ENCODE measurements at regions not wholly inside any gene's neighbourhood (a gene's known extent, or its start where the extent isn't known, plus 50 kb on each side); places are given as distances from the start of the nearest gene placed in this dataset.
"Not testable (repeated sequence)": the region's sequence is repeated elsewhere in the genome, so short reads cannot be mapped to it uniquely, and the experiment has no call there.

DNA sequence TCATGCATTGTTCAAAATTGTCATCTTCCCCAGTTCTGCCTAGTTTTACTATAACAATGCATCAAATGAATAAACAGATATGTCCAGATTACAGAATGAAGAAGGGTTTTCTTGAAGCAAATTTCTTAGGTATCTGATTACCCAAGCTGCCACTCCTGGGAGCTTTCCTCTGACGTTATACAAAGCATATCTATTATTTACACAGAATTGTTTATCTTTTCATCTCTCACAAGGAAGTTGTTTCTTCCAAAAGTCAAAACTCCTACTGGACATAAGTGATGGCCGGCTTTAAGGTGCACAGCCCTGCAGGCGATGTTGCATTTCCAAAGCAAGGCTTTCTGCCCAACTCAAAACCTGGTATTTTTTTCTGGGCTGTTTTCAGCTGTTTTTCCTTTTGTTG lies 73.4 kb upstream of the ANKH start:
- DNase-seq (ENCODE audit: extremely low read depth in 1 of 11, low read depth in 9 of 11, low spot score in 4 of 11): no peak

DNA sequence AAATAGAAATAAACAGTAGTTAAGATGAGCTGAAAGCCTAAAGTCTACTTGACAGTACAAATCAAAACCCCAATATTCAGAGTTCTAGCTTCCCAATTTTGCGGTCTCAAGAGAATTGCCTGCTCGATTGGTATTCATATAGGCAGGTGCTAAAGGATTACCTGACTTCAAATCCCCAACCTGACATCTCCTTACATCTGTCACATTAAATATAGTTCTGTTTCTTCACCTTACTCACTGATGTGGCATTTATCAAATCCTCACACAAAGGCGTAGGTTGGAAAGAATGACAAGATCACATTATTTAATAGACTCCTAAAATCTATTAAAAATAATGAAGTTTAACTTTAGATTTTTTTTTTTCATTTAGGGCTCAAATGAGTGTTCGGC lies 72.8 kb upstream of the ANKH start:
- no peak for DNase-seq (ENCODE audit: extremely low read depth in 1 of 11, low read depth in 9 of 11, low spot score in 4 of 11)

DNA sequence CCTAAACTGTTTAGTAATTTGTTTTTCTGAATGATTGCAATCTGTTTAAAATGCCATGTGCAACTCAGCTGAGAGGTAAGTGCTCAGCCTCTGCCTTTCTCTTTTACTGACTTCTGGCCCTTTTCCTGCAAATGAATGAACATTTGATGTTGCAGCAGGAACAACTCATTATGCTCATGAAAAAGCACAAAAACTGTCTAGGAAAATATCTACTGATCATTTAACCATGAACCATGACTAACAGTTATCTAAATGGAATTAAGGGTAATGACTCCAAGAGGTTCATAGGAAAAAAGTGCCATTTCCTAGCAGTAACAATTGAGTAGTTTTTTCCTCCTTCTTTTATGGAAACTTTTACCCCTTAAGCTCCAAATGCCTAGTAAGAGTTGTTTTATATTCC lies 70.6 kb upstream of the ANKH start:
- DNase-seq (ENCODE audit: extremely low read depth in 1 of 11, low read depth in 9 of 11, low spot score in 4 of 11): no peak

DNA sequence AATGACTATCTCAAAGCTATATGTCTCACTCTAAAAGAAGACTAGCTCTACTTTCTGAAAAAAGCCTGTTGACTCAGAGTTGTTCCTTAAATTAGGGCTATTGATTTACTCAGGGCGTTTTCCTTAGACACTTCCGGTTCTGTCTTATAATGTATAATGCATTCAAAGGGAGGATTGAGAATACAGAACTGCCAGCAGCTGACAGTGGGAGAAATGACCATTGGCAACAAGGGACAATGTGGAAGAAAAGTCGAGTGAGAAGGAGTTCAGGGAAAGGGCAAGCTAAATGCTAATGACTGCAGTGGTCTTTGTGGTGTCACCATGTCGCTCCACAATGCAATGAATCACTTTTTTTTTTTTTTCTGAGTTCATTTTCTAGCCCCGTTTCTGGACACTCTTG lies 65.7 kb upstream of the ANKH start:
- no peak for DNase-seq (ENCODE audit: extremely low read depth in 1 of 11, low read depth in 9 of 11, low spot score in 4 of 11)

DNA sequence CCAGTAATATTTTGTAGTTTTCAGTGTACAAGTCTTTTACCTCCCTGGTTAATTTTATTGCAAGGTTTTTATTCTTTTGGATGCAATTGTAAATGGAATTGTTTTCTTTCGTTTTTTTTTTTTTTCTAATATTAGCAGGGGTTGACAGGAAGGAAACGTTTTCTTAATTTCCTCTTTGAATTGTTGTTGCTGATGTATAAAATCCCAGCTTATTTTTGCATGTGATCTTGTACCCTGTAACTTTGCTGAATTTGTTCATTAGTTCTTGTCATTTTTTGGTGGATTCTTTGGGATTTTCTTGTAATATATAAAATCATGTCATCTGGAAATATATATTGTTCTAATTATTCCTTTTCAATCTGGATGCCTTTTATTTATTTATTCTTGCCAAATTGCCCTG lies 65.0 kb upstream of the ANKH start:
- DNase-seq (ENCODE audit: extremely low read depth in 1 of 11, low read depth in 9 of 11, low spot score in 4 of 11): no peak

DNA sequence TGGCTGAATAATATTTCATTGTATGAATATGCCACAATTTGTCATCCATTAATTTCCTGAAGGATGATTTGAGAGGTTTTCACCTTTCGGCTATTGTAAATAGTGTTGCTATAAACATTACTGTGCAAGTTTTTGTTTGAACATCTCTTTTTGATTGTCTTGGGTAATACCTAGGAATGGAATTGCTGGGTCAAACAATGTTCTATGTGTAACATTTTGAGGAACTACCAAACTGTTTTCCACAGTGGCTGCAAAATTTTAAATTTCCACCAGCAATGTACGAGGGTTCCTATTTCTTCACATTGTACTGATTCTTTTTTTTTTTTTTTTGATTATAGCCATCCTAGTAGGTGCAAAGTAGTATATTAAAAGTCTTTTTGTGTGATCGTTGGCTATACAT lies 63.8 kb upstream of the ANKH start:
- DNase-seq (ENCODE audit: extremely low read depth in 1 of 11, low read depth in 9 of 11, low spot score in 4 of 11): no peak

DNA sequence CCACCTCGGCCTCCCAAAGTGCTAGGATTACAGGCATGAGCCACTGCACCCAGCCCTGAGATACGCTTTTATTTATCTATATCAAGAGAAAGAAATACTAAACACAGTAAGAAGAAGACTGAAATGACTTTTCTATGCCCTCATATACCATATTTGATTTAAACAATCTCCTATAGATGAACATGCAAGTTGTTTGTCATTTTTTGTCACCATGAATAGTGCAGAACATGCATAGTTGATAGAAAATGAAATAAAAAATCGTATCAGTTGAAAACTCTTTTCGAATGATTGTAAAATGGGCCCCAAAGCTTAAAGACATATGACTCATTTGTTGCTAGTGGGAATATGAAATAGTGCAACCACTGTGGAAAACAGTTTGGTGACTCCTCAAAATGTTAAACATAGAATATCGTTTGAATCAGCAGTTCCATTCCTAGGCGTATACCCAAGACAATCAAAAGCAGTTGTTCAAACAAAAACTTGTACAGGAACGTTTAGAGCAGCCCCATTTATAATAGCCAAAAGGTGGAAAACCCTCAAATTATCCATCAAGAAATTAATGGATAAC lies 61.4 kb upstream of the ANKH start:
- DNase-seq (ENCODE audit: extremely low read depth in 1 of 11, low read depth in 9 of 11, low spot score in 4 of 11): no peak

DNA sequence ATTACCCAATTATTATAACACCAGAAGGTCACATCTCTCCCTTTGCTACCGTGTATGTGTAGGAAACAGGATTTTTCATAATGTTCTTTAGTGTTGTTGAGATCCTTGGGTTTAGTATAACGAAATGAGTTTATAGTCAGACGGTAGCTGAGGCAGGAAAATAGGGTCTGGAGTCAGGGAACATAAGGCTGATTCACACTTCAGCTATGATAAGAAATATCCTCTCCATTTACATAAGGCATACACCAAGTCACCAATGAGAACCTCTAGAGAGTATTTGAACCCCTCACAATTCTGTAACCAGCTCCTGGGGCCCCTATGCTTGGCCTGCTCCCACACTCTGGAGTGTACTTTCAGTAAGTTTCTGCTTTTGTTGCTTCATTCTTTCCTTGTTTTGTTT lies 58.9 kb upstream of the ANKH start:
- no peak for DNase-seq (ENCODE audit: extremely low read depth in 1 of 11, low read depth in 9 of 11, low spot score in 4 of 11)

DNA sequence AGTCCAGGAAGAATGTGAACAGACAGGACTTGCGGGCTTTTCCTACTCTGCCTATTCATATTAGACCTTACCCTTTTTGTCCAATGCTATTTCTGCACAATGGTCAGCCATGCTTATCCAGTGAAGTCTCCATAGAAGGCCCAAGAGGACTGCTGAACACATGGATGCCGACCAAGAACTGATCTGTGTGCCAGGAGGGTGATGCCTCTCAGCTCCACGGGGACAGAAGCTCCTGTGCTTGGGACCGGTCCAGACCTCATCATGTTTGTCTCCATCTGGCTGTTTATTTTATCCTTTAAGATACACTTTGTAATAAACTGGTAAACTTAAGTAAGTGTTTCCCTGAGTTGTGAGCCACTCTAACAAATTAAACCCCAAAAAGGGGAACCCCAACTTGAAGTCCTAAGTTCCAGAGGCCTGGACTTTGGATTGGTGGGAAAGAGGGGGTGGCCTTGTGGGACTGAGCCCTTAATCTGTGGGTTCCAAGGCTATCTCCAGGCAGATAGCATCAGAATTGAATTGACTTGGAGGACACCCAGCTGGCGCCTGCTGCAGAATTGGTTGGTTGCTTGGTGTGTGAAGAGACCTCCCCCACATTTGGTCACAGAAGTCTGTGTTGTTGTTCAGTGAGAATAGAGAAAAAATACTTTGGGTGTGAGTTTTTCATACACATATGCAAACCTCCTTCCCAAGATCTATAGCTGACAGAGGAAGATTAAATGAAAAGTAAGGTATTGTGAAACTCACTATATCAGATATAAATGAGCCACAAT lies 57.9 kb upstream of the ANKH start:
- DNase-seq (ENCODE audit: extremely low read depth in 1 of 11, low read depth in 9 of 11, low spot score in 4 of 11): no peak

DNA sequence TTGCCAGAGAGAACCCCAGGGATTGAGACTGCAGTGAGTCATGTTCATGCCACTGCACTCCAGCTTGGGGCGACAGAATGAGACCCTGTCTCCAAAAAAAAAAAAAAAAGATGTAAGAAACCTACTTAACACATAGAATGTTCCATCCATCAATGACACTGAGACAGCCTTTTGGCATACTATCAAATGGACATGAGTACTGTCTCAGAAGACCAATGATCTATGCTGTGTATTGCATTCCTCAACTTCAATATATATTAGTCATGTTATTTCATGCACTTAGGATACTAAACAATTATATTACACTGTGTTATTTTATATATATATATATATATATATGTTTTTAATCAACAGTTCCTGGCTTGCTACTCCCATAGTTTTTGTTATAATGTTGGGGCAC lies 57.1 kb upstream of the ANKH start:
- DNase-seq (ENCODE audit: extremely low read depth in 1 of 11, low read depth in 9 of 11, low spot score in 4 of 11): no peak

DNA sequence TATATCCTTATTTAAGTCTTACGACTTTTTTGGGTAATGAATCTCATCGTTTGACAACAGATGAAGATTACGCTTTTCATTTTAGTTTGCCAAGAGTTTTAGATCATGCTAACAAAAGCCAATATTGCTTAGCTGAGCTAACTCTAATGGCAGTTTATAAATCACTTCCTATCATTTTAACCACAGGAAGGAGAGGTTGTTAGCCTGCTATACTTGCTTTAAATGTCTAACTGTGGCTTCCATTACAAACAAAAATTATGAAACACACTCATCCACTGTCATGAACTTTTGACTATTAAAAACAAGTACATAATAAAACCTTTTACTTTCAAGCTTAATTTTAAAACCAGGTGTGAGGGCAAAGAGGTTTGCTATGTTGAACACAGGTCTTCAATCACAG lies 53.7 kb upstream of the ANKH start:
- DNase-seq (ENCODE audit: extremely low read depth in 1 of 11, low read depth in 9 of 11, low spot score in 4 of 11): no peak

DNA sequence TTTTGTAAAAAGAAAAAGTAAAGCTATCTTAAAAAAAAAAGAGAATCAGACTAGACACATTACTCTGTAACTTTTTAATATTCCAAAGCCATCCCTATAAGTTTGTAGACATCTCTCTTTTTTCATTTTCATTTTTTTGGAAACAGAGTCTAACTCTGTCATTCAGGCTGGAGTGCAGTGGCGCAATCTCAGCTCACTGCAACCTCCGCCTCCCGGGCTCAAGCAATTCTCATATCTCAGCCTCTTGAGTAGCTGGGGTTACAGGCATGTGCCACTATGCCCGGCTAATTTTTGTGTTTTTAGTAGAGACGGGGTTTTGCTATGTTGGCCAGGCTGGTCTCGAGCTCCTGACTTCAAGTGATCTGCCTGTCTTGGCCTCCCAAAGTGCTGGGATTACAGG lies 51.4 kb upstream of the ANKH start:
- not testable (repeated sequence) for DNase-seq (ENCODE audit: extremely low read depth in 1 of 11, low read depth in 9 of 11, low spot score in 4 of 11)

DNA sequence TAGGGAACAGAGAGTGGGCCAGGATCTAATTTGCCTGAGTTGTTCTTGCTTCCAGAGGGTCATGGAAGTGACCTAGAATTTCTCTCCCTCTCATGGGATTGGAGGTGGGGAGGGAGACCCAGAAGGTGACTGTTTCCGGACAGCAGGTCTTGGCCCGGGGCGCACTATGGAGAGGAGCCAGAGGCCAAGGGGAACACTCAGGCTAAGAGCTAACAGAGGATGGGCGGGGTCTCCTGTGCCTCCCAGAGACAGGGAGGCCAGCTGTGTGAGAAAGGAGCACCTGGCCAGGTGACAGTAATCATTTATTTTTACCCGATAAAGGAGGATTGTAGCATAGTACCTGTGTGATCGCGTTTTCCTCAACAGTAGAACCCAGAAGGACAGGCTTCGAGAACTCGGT lies 50.9 kb upstream of the ANKH start:
- no peak for DNase-seq (ENCODE audit: extremely low read depth in 1 of 11, low read depth in 9 of 11, low spot score in 4 of 11)

Measured in renal cortex interstitium (tissue), 11 donors.